Keratinocyte (primary cell): ENCODE measurements at regions not wholly inside any gene's neighbourhood (a gene's known extent, or its start where the extent isn't known, plus 50 kb on each side); places are given as distances from the start of the nearest gene placed in this dataset.

Source experiments
- CTCF ChIP-seq, 3 experiments: IDR thresholded peaks in 1 of 3; conservative IDR thresholded peaks in 1 of 3; optimal IDR thresholded peaks in 1 of 3; 2 replicates in 2 of 3; 3 replicates in 1 of 3; pipeline versions ENCODE3 to v1.5.1; 2011; ENCODE audit warnings: low read length in 3 of 3, mild to moderate bottlenecking in 3 of 3, moderate library complexity in 2 of 3, control low read depth in 1 of 3, inconsistent platforms in 1 of 3; ENCODE audit not compliant: insufficient read depth in 2 of 3; ENCODE audit errors: extremely low read depth in 1 of 3
- EZH2 ChIP-seq: IDR thresholded peaks from one replicate; pipeline ENCODE4 v1.6.1; 2012; ENCODE audit warnings: inconsistent platforms, mild to moderate bottlenecking, low read length, moderate library complexity

- TF ChIP-seq CTCF (optimal IDR thresholded peaks at IDR 0.05 in 1 of 3, IDR thresholded peaks at IDR 0.05 in 1 of 3, conservative IDR thresholded peaks at IDR 0.05 in 1 of 3; ENCODE audit: extremely low read depth in 1 of 3, insufficient read depth in 2 of 3, low read length in 3 of 3): no peak
- TF ChIP-seq EZH2: no peak
These were observed 866.0 kb downstream of the BRD1 start for GRCh38 chr22:48961705-48962104.
